Stimulated activated CD4-positive, alpha-beta T cell treated with anti-CD3 and anti-CD28 coated beads, Interleukin-2, amount 100 ng/mL, for 4 hours (primary cell): ENCODE measurements at regions not wholly inside any gene's neighbourhood (a gene's known extent, or its start where the extent isn't known, plus 50 kb on each side); places are given as distances from the start of the nearest gene placed in this dataset.
"Not testable (repeated sequence)": the region's sequence is repeated elsewhere in the genome, so short reads cannot be mapped to it uniquely, and the experiment has no call there.

ENCODE experiments used
- DNase-seq: peaks from one replicate; pipeline ENCODE4 v3.0.0-alpha.2; 2020; ENCODE audit warnings: low read depth

DNA sequence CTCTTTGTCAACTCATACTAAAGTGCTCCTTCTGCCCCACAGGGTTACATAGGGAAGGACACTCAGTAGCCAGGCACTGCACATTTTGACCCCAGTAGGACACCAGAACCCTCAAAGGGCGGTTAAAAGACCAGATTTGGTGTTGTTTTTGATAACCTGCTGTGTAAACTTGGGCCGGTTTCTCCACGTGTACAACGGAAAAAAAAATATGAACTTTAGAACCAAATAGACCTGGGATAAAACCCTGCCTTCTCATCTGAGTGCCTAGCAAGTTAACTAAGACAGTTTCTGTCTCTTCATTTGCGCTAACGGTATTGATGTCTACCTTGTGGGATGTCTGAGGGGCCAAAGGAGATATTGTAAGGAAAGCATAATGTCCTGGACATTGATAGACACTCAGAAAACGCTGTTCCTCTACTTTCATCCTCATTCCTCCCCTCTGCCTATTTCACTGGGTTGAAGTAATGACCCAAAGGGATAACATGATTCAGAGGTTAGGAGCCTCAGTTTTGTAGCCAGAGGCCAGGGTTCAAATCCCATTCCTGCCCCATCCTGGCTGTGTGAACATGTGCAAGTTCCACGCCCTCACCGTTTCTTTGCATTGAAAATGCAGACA, 155.9 kb upstream of the LPP start:
- no peak for DNase-seq

DNA sequence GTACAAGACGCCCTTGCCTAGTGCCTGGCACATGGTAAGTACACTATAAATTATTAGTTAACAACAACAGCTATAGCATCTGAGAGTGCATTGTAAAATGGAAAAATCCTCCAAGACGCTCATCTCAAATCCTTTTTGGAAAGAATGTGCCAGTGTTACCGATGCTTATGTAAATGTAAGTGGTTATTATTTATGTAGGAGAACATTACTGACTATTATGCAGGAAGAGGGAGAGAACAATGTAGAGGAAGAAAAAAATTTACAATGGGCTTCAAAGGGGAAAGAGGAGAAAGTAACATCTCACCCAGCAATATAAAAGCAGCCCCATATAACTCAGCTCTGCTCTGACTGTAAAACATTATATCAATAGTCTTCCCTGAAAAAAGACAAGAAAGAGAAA, 155.3 kb upstream of the LPP start:
- DNase-seq = no peak

DNA sequence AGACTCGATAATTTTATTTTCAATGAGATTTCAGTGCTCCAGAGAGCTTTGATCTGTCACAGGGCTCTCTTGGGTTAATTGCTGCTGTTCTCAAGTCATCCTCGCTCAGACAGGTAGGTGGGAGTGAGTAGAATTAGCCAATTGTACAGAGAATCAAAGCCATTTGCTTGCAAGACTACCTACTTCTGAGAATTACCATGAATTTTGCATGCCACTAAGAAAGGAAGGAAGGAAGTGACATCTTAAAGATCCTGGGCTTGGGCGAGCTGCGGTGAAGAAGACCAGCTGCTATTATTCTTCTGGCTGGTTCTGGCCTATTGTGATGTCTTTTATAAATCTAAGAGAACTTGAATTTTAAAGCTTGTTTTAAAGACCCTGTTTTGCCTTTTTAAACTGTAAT, 154.1 kb upstream of the LPP start:
- DNase-seq = no peak

DNA sequence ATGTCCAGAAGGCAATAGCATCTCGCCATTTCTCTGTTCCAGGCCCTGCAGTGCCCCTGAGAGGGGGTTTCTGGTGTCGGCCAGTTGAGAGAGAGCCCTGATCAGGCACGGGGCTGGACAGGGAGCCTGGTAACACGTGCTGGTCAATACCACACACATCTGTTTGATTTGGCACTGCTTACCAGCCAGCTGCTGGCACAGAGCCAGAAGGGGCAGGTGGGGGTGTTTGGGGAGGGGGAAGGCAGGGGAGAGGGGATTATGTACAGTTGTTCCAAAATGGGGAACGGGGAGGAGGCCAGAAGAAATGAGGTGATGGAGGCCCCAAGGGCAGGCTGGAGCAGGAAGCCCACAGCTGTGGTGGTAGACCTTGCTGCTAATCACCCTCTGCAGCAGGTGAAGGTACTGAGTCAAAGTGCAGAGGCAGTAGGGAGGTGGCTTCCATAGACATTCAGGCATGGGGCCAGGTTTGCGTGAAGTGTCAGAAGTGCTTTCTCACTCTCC, 153.5 kb upstream of the LPP start:
- DNase-seq = no peak

GRCh38 chr3:188001093-188001492, 152.9 kb upstream of the LPP start:
- no peak for DNase-seq

- DNase-seq = no peak
Observed at GRCh38 chr3:188001926-188002325, 152.0 kb upstream of the LPP start.

DNA sequence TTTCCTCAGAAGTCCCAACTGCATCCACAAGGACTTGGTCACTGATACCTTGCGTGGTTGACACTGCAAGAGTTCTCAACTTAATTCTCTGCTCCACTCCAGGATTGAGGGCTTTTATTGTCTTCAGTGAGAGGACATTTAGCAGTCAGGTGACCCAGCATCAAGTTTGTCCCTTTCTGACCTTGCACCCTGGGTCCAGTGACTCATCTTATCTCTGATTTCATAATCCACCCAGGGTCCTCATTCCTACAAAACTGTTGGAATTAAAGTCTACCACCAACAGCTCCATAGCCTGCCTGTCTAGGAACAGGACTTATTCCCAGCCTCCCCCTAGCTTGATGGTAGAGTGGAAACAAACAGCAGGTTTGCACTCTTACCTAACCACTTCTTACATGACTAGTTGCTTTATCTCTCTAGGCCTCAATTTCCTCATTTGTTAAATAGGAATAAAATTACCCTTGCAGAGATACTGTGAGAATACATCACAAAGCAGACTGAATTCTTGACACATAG, 151.3 kb upstream of the LPP start:
- DNase-seq = no peak

DNA sequence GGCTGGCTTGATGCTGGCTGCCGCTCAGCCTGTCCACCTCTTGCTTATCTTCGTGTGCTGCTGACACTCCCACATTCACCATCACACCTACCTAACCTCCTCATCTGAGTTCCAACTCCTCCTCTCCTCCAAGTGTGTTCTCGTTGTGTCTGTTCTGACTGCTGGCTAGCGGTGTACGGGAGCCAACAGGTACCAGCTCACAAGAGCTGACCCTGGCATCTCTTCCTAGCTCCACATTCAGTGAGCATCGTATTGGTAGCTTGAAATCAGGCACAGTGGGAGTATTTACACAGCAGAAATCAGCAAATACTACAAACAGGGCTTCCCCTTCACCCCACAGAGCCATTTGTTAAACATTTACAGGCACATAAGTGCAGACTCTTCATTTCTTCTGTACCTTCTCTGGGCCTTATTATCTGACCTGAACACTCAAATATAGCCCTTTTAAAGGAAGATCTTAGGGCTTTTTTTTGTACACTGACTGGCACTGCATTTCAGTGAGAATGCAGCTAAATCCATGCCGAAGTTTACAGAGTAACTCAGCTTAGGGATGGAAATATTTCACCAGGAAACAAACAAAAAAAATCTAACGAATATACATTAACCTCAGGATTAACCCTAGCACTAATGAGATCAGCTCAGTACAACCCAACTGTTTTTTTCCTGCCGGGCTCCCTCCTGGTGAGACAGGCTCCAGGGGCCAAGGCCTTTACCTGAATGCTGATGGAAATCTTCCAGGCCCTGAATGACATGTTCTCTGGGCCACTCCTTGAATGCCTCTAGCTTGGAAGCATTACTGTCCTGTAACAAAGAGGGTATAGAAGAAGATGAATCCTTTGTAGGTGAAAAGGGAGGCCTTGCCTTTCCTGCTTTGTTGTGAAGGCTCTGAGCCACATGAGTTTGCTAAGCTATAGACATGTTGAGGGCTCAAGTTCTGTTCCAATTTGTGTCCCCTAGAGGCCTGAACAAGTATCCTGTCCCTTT, 150.5 kb upstream of the LPP start:
- DNase-seq = no peak

DNA sequence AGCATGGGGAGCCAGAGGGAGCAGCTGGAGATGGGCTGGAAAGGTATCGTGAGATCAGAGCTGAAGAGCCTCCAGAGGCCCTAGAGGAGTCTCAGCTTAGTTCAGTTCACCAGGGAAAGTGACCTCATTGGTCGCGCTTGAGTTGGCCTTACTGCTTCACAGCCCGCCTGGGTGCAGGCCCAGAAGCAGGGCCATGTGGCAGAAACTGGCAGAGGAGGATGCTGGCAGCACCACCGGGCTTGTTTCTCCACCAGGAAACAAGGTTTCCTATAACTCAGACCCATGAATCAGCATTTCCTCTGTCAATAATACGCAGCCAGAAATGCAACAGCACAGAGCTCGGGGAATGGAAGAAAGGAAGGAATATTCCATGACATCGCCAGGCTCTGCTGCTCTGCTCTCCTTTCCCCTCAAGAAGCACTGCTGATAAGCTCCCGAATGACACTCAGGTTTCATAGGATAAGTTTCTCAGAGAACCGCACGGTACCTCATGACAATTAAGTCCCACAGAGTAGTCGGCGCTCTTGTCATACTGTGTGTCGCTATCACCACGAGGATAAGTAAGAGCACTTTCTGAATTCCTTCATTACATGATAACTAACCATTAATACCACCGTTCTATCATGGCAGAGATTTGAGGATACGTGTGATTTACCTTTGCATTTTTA, 147.1 kb upstream of the LPP start:
- no peak for DNase-seq

- DNase-seq = no peak
Observed at GRCh38 chr3:188007897-188008296, 146.1 kb upstream of the LPP start.

DNA sequence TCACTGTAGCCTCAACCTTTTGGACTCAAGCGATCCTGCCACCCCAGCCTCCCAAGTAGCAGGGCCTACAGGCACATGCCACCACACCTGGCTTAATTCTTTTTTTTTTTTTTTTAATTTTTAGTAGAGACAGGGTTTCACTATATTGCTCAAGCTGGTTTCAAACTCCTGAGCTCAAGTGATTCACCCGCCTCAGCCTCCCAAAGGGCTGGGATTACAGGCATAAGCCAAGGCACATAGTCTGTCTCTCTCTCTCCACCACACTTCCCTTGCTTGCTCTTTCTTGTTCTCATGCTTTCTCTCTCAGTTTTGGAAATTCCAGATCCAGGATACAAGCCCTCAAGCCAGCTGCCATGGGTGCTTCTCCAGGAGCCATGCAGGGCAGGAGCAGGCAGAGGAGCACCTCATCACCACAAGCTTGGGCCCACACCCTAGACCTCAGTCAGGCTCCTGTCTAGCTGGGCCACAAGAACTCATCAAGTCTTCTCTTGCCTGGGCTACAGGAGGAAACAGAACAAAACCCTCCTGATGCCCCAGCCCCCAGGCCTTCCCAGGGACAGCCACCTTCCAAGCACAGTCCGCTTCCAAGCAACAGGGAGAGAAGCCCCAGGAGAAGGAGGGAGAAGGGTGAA, 145.3 kb upstream of the LPP start:
- DNase-seq = no peak

DNA sequence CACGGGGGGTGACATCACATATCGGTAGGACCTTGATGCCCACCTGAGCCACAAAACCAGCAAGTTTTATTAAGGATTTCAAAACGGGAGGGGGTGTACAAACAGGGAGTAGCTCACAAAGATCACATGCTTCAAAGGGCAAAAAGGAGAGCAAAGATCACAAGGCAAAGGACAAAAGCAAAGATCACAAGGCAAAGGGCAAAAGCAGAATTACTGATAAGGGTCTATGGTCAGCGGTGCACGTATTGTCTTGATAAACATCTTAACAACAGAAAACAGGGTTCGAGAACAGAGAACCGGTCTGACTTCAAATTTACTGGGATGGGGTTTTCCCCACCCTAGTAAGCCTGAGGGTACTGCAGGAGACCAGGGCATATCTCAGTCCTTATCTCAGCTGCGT, 143.5 kb upstream of the LPP start:
- DNase-seq = no peak

GRCh38 chr3:188019727-188020126, 134.2 kb upstream of the LPP start:
- DNase-seq = no peak

- DNase-seq = no peak
Observed at GRCh38 chr3:188021041-188021440, 132.9 kb upstream of the LPP start.

DNA sequence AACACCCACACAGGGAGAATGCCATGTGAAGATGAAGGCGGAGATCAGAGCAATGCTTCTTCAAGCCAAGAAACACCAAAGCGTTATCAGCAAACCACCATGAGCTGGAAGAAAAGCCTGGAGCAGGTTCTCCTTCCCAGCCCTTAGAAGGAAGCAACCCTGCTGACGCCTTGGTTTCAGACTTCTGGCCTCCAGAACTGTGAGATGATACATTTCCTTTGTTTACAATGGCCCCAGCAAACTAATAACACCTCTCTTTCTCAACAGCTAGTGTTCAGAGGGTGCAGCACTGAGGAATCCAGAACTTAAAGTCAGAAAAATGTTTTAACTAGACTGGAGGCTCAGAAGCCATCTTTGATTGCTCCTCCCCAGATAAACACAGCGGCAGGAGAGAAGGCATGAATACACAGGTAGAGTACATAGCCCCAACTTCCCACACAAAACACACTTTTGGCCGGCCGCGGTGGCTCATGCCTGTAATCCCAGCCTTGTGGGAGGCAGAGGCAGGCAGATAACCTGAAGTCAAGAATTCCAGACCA, 132.4 kb upstream of the LPP start:
- DNase-seq = no peak

DNA sequence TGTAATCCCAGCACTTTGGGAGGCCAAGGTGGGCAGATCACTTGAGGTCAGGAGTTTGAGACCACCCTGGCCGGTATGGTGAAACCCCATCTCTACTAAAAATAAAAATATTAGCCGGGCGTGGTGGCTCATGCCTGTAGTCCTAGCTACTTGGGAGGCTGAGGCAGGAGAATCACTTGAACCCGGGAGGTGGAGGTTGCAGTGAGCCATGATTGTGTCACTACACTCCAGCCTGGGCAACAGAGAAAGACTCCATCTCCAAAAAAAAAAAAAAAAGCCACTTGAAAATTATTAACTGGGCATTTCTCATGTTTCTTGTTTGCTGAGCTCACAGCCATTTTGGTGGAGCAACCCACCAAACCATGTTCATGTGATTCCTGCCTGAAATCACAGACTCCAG, 131.1 kb upstream of the LPP start:
- not testable (repeated sequence) for DNase-seq

GRCh38 chr3:188025555-188025954, 128.4 kb upstream of the LPP start:
- no peak for DNase-seq

DNA sequence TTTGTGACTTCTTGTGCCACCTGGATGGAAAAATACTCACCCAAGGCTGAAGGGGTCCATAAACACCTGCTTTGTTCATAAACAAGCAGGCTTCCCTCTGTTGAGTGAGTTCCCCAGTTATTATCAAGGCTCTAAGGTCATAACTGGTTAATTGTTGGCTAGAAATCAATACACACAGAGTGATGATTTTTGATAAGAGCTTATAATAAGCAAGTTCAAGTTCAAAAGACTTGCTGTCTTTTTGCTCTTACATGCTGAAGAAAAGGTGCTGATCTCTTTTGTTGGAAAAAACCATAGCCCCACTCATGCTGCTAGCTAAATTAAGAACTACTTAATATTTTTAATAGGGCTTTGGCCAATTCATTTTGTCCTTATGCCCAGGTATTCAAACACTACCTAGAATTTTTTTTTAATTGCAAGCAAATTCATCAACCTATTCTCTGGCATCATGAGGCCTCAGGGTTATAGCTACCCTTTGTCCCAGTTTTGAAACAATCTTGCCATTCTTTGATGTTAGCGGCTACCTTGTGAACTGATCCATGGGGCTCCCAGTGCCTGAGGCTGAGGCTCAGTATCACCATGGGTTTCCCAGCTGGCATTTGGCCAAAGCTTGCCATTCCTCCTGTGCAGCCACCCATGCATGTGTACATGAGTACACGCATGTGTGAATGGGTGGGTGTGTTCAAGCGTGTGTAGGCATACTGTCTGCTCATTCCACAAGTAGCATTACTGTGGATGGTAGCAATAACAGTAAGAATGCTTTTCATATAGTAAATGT, 127.6 kb upstream of the LPP start:
- no peak for DNase-seq

DNA sequence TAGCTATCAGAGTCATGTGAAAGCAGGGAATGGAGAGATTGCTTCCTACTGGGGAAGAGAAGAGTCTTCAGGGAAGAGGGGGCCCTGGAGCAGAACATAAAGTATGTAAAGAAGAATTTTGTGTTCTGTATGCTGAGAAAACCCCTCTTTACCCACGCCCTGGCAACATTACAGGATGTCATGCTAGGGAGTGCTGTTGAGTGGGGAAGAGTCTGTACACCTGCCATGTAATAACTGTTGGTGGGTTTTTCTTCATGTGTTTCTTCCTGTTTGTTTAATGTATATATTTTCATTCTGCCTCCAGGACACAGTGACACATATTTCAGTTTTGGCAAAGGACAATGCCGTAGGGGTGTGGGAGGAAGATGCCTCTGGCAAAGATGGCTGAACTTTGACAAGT, 122.8 kb upstream of the LPP start:
- no peak for DNase-seq

- no peak for DNase-seq
Observed at GRCh38 chr3:188034989-188035388, 119.0 kb upstream of the LPP start.
